D721Med (cell line): ENCODE measurements at regions not wholly inside any gene's neighbourhood (a gene's known extent, or its start where the extent isn't known, plus 50 kb on each side); places are given as distances from the start of the nearest gene placed in this dataset.

Source experiments
- DNase-seq: peaks from one replicate; pipeline ENCODE4 v3.0.0; 2011; ENCODE audit warnings: low spot score; ENCODE audit not compliant: insufficient read length
- FAIRE-seq: peaks from 2 replicates; lab custom pipeline; 2011; peaks lifted over from hg19 to GRCh38; lab: Jason Lieb, UNC
- TF ChIP-seq, protein P1 (sequence below): IDR thresholded peaks from 2 replicates; pipeline ENCODE4 v1.5.1; 2012; ENCODE audit warnings: mild to moderate bottlenecking, control low read depth; ENCODE audit not compliant: insufficient read depth; ENCODE audit errors: missing control alignments

DNA sequence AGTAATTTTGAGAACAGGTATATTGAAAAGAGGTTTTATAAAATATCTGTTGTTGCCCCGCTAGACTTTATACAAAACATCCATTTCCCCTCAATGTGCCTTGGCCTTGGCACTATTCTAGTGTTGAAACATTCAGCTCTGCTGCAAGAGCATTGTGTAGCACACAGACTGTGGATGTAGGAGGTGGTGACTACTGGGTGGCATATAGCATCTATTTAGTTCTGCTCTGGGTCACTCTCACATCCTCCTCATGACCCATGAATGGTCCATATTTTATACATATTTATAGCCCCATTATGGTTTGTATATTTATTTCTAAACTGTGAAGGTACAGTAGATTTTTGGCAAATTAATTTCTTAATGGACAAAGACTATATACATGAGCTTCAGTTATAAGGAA lies 1022.0 kb upstream of the CELF4 start:
- DNase-seq: no peak
- no peak for FAIRE-seq
- TF ChIP-seq, protein P1, sequence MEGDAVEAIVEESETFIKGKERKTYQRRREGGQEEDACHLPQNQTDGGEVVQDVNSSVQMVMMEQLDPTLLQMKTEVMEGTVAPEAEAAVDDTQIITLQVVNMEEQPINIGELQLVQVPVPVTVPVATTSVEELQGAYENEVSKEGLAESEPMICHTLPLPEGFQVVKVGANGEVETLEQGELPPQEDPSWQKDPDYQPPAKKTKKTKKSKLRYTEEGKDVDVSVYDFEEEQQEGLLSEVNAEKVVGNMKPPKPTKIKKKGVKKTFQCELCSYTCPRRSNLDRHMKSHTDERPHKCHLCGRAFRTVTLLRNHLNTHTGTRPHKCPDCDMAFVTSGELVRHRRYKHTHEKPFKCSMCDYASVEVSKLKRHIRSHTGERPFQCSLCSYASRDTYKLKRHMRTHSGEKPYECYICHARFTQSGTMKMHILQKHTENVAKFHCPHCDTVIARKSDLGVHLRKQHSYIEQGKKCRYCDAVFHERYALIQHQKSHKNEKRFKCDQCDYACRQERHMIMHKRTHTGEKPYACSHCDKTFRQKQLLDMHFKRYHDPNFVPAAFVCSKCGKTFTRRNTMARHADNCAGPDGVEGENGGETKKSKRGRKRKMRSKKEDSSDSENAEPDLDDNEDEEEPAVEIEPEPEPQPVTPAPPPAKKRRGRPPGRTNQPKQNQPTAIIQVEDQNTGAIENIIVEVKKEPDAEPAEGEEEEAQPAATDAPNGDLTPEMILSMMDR: no peak

DNA sequence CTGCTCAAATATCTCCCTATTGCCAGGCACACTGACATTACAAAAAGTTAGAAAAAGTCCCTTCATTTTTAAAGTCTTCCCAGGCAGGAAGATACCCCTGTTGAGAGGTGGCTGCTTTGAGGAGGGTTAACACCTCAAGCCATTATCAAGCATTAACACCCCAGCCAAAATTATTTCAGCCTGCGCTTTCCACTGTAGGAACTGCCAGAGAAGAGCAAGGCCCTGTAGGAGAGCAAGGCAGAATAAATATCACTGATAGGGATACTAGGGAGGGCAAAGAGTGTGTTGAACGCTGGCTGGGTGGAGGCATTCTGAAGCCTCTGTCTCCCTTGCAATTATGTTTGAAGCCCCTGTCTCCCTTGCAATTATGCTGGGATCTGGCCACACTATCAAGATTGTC lies 1020.7 kb upstream of the CELF4 start:
- FAIRE-seq (no peak), DNase-seq (no peak)
- TF ChIP-seq, protein P1: no peak

DNA sequence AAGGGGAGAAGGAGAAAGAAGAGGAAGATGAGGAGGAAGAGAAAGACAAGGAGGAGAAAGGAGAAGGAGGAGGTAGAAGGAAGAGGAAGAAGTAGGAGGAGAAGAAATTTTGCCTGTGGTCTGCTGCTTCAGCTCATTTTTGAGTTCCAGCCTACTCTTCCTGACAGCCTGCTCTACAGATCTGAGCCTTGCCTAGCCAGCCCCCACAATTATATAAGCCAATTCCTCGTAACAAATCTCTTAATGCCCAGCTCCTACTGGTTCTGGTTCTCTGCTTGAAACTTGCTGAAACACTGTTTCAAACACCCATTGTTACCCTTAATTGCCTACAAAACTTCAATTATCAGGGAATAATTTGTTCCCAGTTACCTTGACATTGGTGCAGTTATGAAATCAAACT lies 1014.2 kb upstream of the CELF4 start:
- DNase-seq: no peak

DNA sequence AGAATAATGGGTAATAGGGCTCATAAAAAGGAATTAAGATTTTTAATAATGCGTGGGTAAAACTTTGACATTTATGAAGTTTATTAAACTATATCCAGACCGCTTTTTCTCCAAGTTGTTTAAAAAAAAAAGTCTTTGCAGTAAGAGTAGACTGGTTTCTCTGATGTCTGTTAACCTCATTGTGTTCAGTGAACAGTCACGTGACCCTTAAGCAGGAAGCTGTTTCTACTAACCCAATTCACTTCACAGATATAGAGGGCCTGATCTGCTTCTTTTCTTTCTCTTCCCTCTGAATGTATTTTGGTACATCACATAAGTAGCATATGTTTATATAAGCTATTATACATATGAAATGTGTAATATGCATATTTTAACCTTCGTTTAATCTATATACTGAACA lies 1011.3 kb upstream of the CELF4 start:
- TF ChIP-seq, protein P1: no peak
- DNase-seq: no peak
- FAIRE-seq: no peak

More for the DNA sequence above, 1014.2 kb upstream of the CELF4 start:
- no peak for FAIRE-seq
- TF ChIP-seq, protein P1: no peak

DNA sequence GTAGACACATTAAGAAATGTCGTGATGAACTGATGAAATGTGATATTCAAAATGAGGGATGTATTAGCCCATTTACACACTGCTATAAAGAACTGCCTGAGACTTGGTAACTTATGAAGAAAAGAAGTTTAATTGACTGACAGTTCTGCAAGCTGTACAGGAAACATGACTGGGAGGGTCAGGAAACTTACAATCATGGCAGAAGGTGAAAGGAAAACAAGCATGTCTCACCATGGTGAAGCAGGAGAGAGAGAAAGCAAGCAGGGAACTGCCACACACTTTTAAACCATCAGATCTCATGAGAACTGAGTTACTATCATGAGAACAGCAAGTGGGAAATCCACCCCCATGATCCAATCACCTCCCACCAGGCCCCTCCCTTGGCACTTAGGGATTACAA lies 1010.8 kb upstream of the CELF4 start:
- peak; percentile 58 for FAIRE-seq
- no peak for DNase-seq
- TF ChIP-seq, protein P1: no peak

DNA sequence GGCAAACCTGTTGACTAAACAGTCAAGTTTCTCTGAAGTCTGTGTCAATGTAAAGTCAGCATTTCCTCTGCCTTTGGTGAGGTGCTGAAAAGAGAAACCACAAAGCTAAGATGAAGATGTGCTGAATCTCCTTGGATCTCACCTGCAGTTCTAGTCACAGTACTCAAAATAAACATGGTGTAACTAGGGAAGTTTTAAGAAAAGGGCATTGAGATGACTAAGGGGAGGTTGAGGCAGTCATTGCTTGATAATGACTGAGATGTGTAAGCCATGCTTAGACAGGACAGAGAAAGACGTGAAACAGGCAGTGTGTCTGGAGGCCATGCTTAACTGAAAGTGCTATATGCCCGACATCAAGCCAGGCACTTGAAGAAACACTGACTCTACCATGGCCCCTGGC lies 1010.0 kb upstream of the CELF4 start:
- no peak for FAIRE-seq
- TF ChIP-seq, protein P1: no peak

DNA sequence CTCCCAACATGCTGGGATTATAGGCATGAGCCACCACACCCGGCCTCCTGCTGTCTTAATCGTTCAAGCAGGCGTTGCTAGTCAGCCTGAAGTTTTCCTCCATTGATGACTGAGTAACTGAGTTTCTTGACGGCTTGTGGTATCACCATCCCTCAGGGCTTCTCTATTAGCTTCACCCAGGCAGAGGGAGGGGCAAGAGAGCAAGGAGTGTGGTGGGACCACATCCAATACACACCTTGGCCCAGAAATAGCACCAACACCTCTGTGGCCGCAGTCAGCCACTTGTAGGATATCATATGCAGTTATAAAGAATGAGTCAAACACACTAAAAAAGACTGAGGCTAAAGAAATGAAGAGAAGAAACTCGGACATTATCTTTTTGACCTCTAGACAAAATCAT lies 1009.4 kb upstream of the CELF4 start:
- TF ChIP-seq, protein P1: no peak
- DNase-seq (no peak), FAIRE-seq (no peak)

More for the DNA sequence above, 1010.0 kb upstream of the CELF4 start:
- no peak for DNase-seq
